Osteocyte (in vitro differentiated cells): ENCODE measurements at regions not wholly inside any gene's neighbourhood (a gene's known extent, or its start where the extent isn't known, plus 50 kb on each side); places are given as distances from the start of the nearest gene placed in this dataset.

Experiments used
- DNase-seq: peaks from one replicate; pipeline ENCODE4 v3.0.0; 2021; ENCODE audit warnings: mixed read lengths; ENCODE audit not compliant: unreplicated experiment; ENCODE audit errors: extremely low spot score
- H3K27ac Mint-ChIP-seq: one replicate; pipeline ENCODE4 v1.8.0; 2021; ENCODE audit warnings: mild to moderate bottlenecking, mixed read lengths; ENCODE audit not compliant: unreplicated experiment
- H3K27me3 Mint-ChIP-seq: one replicate; pipeline ENCODE4 v1.8.0; 2021; ENCODE audit warnings: mixed read lengths; ENCODE audit not compliant: unreplicated experiment
- H3K36me3 Mint-ChIP-seq: one replicate; pipeline ENCODE4 v1.8.0; 2021; ENCODE audit warnings: mixed read lengths; ENCODE audit not compliant: unreplicated experiment
- H3K4me1 Mint-ChIP-seq: one replicate; pipeline ENCODE4 v1.8.0; 2021; ENCODE audit warnings: mixed read lengths; ENCODE audit not compliant: unreplicated experiment
- H3K4me3 Mint-ChIP-seq: one replicate; pipeline ENCODE4 v1.8.0; 2021; ENCODE audit warnings: mild to moderate bottlenecking, moderate library complexity, mixed read lengths; ENCODE audit not compliant: unreplicated experiment
- H3K9me3 Mint-ChIP-seq: one replicate; pipeline ENCODE4 v1.8.0; 2021; ENCODE audit warnings: mixed read lengths; ENCODE audit not compliant: unreplicated experiment
- TF ChIP-seq, protein P1 (sequence below): fragments of 200-600 bp; sonication (generic); IDR thresholded peaks from 2 replicates; pipeline ENCODE4 v1.5.0; 2021; ENCODE audit warnings: antibody characterized with exemption, mild to moderate bottlenecking, moderate library complexity

DNA sequence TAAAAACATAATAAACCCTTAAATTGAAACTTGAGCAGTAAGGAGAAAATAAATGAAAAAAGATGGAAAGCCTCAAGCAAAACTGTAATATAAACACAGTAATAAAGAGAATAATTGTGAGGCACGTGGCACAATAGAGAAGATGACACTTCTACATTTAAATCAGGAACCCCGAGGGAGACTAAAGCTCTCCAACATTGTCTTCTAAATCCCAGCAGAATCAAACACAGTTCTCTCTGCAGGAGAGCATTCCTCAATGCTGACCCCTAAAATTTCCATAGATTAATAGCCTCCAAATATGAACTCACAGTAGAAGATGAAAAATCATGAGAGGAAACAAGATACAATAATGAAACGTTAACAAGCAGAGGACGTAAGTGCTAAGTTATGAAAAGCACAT lies 721.2 kb upstream of the COX7C start:
- Mint-ChIP-seq H3K36me3 (no peaks in the 10 kb centered on the region), H3K27me3 (peaks cover 11% of the 10 kb centered on the region), H3K4me3 (no peak overlapping the region), H3K27ac (no peak overlapping the region), H3K4me1 (no peaks in the 10 kb centered on the region), H3K9me3 (no peaks in the 10 kb centered on the region)
- no peak for DNase-seq
- TF ChIP-seq, protein P1, sequence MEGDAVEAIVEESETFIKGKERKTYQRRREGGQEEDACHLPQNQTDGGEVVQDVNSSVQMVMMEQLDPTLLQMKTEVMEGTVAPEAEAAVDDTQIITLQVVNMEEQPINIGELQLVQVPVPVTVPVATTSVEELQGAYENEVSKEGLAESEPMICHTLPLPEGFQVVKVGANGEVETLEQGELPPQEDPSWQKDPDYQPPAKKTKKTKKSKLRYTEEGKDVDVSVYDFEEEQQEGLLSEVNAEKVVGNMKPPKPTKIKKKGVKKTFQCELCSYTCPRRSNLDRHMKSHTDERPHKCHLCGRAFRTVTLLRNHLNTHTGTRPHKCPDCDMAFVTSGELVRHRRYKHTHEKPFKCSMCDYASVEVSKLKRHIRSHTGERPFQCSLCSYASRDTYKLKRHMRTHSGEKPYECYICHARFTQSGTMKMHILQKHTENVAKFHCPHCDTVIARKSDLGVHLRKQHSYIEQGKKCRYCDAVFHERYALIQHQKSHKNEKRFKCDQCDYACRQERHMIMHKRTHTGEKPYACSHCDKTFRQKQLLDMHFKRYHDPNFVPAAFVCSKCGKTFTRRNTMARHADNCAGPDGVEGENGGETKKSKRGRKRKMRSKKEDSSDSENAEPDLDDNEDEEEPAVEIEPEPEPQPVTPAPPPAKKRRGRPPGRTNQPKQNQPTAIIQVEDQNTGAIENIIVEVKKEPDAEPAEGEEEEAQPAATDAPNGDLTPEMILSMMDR: no peak

DNA sequence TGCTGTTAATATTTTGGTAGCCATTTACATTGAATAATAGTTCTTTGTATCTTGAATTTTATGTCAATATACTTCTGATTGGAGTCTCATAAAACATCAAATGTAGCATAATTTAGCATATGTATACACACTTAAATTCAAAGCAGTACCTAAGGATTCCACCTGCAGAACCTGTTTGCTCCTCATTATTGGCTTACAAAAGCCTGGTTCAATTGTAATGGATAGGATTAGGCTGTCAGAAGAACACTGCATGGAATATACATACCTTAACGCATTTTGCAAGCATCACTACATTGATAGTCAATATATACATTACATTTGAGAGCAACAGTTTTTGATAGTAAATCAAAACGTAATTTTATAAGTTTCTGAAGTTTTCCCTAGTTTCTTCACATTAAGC lies 711.3 kb upstream of the COX7C start:
- DNase-seq: no peak
- TF ChIP-seq, protein P1: no peak
- Mint-ChIP-seq H3K27ac (no peak overlapping the region), H3K9me3 (no peaks in the 10 kb centered on the region), H3K4me1 (no peaks in the 10 kb centered on the region), H3K4me3 (no peak overlapping the region), H3K27me3 (no peaks in the 10 kb centered on the region), H3K36me3 (no peaks in the 10 kb centered on the region)

DNA sequence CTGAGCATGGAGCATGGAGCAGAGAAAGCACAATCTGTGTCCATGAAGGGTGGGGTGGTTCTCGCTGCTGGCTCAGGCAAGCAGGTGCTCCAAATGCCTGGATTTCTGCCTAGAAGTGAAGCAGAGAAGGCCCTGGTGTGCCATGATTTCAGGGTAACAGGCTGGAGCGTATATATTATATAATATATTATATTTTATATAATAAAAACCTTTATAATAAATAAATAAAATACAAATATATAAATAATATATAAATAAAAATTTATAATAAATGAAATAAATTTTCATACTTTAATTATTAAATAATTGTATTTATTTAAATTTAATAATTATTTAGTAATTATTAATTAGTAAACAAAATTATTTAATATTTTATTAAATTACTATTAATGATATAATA lies 707.4 kb upstream of the COX7C start:
- Mint-ChIP-seq H3K4me1 (no peaks in the 10 kb centered on the region), H3K27me3 (peaks cover 2% of the 10 kb centered on the region), H3K9me3 (no peaks in the 10 kb centered on the region), H3K4me3 (no peak overlapping the region), H3K36me3 (no peaks in the 10 kb centered on the region), H3K27ac (no peak overlapping the region)
- TF ChIP-seq, protein P1: no peak
- DNase-seq: no peak

DNA sequence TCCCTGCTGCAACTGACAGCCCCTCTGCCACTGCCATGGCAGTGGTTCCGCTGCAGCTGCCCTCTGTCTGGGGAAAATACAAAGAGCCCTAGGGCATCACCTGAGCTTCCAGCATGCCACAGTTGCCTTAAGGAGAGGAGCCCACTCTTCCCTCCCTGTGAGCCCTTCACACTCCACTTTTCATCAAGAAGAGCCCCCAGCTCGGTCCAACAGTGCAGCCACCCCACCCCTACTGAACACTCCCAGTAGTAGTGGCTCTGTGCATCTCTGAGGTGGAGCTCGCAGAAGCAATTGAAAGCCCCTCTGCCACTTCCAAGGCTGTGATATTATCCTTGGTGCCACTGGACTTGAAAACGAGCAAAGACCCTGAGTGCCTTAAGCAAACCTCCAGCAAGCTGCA lies 696.8 kb upstream of the COX7C start:
- peaks cover 11% of the 10 kb centered on the region for H3K9me3 Mint-ChIP-seq
- DNase-seq: no peak

DNA sequence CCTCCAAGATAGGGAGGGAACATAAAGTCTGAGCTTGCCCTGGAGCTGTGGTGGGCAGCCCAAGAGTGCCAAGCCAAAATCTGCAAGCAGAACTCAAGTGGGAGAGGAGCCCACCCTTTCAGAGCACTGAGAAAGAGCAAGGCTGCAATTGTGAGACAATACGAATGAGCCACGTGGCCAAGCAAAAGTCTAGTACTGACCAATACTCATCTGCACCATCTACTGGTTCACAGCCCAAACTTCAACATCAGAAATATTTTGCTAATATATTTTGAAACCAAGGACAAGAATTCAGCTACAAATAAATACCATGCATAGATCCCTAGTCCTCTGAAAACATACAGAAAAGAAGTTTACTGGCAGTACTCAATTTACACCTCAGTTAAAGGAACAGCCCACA lies 696.2 kb upstream of the COX7C start:
- Mint-ChIP-seq H3K36me3 (no peaks in the 10 kb centered on the region), H3K9me3 (peaks cover 15% of the 10 kb centered on the region), H3K27ac (no peak overlapping the region), H3K4me1 (no peaks in the 10 kb centered on the region), H3K27me3 (no peaks in the 10 kb centered on the region), H3K4me3 (no peak overlapping the region)
- TF ChIP-seq, protein P1: no peak
- no peak for DNase-seq

More for the DNA sequence above, 696.8 kb upstream of the COX7C start:
- Mint-ChIP-seq H3K4me1 (no peaks in the 10 kb centered on the region), H3K36me3 (no peaks in the 10 kb centered on the region), H3K27me3 (no peaks in the 10 kb centered on the region), H3K4me3 (no peak overlapping the region), H3K27ac (no peak overlapping the region)
- TF ChIP-seq, protein P1: no peak
